HEK293 (cell line): ENCODE measurements at regions not wholly inside any gene's neighbourhood (a gene's known extent, or its start where the extent isn't known, plus 50 kb on each side); places are given as distances from the start of the nearest gene placed in this dataset.

ENCODE experiments used
- CTCF ChIA-PET: fragments of 350-600 bp; formaldehyde crosslinking; extraction: SDS; loops from one replicate; lab custom pipeline; 2021; ENCODE audit warnings: antibody characterized with exemption; lab: Yijun Ruan, JAX
- POLR2A ChIA-PET: fragments of 300-600 bp; formaldehyde crosslinking; extraction: SDS; loops from one replicate; lab custom pipeline; 2020; ENCODE audit warnings: antibody characterized with exemption, inconsistent platforms; lab: Yijun Ruan, JAX
- H3K27ac ChIP-seq: fragments of 200-500 bp; sonication (Bioruptor generic); 2 replicates; pipeline ENCODE4 v1.5.1; 2014; ENCODE audit warnings: low read depth, low read length, control low read depth, inconsistent platforms; ENCODE audit errors: extremely low read depth
- H3K36me3 ChIP-seq, 2 experiments: fragments of 200-500 bp in 1 of 2; sonication (Bioruptor generic) in 1 of 2; 1 replicate in 1 of 2; 2 replicates in 1 of 2; pipeline ENCODE4 v1.5.1; 2014 to 2017; ENCODE audit warnings: inconsistent platforms in 2 of 2, low read length in 2 of 2; ENCODE audit not compliant: control insufficient read depth in 2 of 2, insufficient read depth in 1 of 2
- H3K4me1 ChIP-seq: fragments of 200-500 bp; sonication (Bioruptor generic); 2 replicates; pipeline ENCODE4 v1.5.1; 2014; ENCODE audit warnings: mild to moderate bottlenecking, low read length, inconsistent platforms; ENCODE audit not compliant: control insufficient read depth, insufficient read depth
- H3K4me3 ChIP-seq: 2 replicates; pipeline ENCODE4 v1.5.1; 2011; ENCODE audit warnings: low read depth, mild to moderate bottlenecking, control low read depth, low read length, moderate library complexity
- H3K9me3 ChIP-seq: fragments of 200-500 bp; sonication (Bioruptor generic); 2 replicates; pipeline ENCODE4 v1.5.1; 2014; ENCODE audit warnings: low read depth, low read length, inconsistent platforms; ENCODE audit not compliant: control insufficient read depth, insufficient read depth
- BCL11A ChIP-seq: fragments of 450-650 bp; formaldehyde crosslinking; IDR thresholded peaks from 2 replicates; pipeline ENCODE4 v1.5.1; 2016; ENCODE audit warnings: low read depth, missing biosample characterization, missing genetic modification characterization
- GFI1B ChIP-seq: fragments of 450-650 bp; formaldehyde crosslinking; IDR thresholded peaks from 2 replicates; pipeline ENCODE4 v1.5.1; 2016; ENCODE audit warnings: missing biosample characterization, missing genetic modification characterization
- HOXD13 ChIP-seq: sonication (generic); formaldehyde crosslinking; IDR thresholded peaks from 2 replicates; pipeline ENCODE4 v1.8.0; 2022; ENCODE audit warnings: missing genetic modification reagents, borderline replicate concordance
- IKZF3 ChIP-seq: fragments of 450-650 bp; IDR thresholded peaks from 2 replicates; pipeline ENCODE4 v1.5.0; 2018; ENCODE audit warnings: missing biosample characterization, mild to moderate bottlenecking, missing genetic modification characterization, moderate library complexity
- KLF1 ChIP-seq: fragments of 450-650 bp; formaldehyde crosslinking; IDR thresholded peaks from 2 replicates; pipeline ENCODE4 v1.5.1; 2016; ENCODE audit warnings: missing biosample characterization, missing genetic modification characterization
- KLF9 ChIP-seq: fragments of 450-650 bp; formaldehyde crosslinking; IDR thresholded peaks from 2 replicates; pipeline ENCODE4 v1.5.1; 2016; ENCODE audit warnings: missing biosample characterization, missing genetic modification characterization, low read depth
- MYNN ChIP-seq: fragments of 450-650 bp; formaldehyde crosslinking; IDR thresholded peaks from 2 replicates; pipeline ENCODE4 v1.5.1; 2016; ENCODE audit warnings: missing biosample characterization, missing genetic modification characterization, borderline replicate concordance
- REPIN1 ChIP-seq: fragments of 450-650 bp; formaldehyde crosslinking; IDR thresholded peaks from 2 replicates; pipeline ENCODE4 v1.5.1; 2017; ENCODE audit warnings: missing biosample characterization, missing genetic modification characterization, low read depth
- WT1 ChIP-seq: fragments of 450-650 bp; formaldehyde crosslinking; IDR thresholded peaks from 2 replicates; pipeline ENCODE4 v1.5.1; 2016; ENCODE audit warnings: missing biosample characterization, missing genetic modification characterization
- ZBTB8A ChIP-seq: fragments of 450-650 bp; formaldehyde crosslinking; IDR thresholded peaks from 2 replicates; pipeline ENCODE4 v1.5.1; 2016; ENCODE audit warnings: missing biosample characterization, missing genetic modification characterization
- ZFP41 ChIP-seq: fragments of 450-650 bp; formaldehyde crosslinking; IDR thresholded peaks from 2 replicates; pipeline ENCODE4 v1.5.1; 2016; ENCODE audit warnings: missing biosample characterization, missing genetic modification characterization, borderline replicate concordance
- ZNF121 ChIP-seq: fragments of 450-650 bp; formaldehyde crosslinking; IDR thresholded peaks from 2 replicates; pipeline ENCODE4 v1.5.1; 2016; ENCODE audit warnings: missing biosample characterization, missing genetic modification characterization
- ZNF16 ChIP-seq: fragments of 450-650 bp; formaldehyde crosslinking; IDR thresholded peaks from 2 replicates; pipeline ENCODE4 v1.5.1; 2016; ENCODE audit warnings: low read depth, missing biosample characterization, missing genetic modification characterization
- ZNF19 ChIP-seq: fragments of 450-650 bp; formaldehyde crosslinking; IDR thresholded peaks from 2 replicates; pipeline ENCODE4; 2016; ENCODE audit warnings: missing biosample characterization, missing genetic modification characterization, low read depth
- ZNF211 ChIP-seq: fragments of 450-650 bp; formaldehyde crosslinking; IDR thresholded peaks from 2 replicates; pipeline ENCODE4 v1.5.1; 2016; ENCODE audit warnings: low read depth, missing biosample characterization, missing genetic modification characterization
- ZNF223 ChIP-seq: fragments of 450-650 bp; formaldehyde crosslinking; IDR thresholded peaks from 2 replicates; pipeline ENCODE4 v1.5.1; 2016; ENCODE audit warnings: missing biosample characterization, missing genetic modification characterization
- ZNF239 ChIP-seq: fragments of 450-650 bp; formaldehyde crosslinking; IDR thresholded peaks from 2 replicates; pipeline ENCODE4 v1.5.1; 2016; ENCODE audit warnings: missing biosample characterization, missing genetic modification characterization
- ZNF354C ChIP-seq: fragments of 450-650 bp; formaldehyde crosslinking; IDR thresholded peaks from 2 replicates; pipeline ENCODE4 v1.5.1; 2016; ENCODE audit warnings: missing biosample characterization, missing genetic modification characterization, low read depth, borderline replicate concordance
- ZNF404 ChIP-seq: fragments of 450-650 bp; formaldehyde crosslinking; IDR thresholded peaks from 2 replicates; pipeline ENCODE4 v1.5.1; 2017; ENCODE audit warnings: missing biosample characterization, missing genetic modification characterization
- ZNF521 ChIP-seq: fragments of 450-650 bp; formaldehyde crosslinking; IDR thresholded peaks from 2 replicates; pipeline ENCODE4 v1.5.1; 2017; ENCODE audit warnings: missing biosample characterization, mild to moderate bottlenecking, missing genetic modification characterization
- ZNF544 ChIP-seq: fragments of 450-650 bp; formaldehyde crosslinking; IDR thresholded peaks from 2 replicates; pipeline ENCODE4 v1.5.0; 2017; ENCODE audit warnings: missing biosample characterization, missing genetic modification characterization
- ZNF548 ChIP-seq: fragments of 450-650 bp; formaldehyde crosslinking; IDR thresholded peaks from 2 replicates; pipeline ENCODE4 v1.5.1; 2016; ENCODE audit warnings: missing biosample characterization, missing genetic modification characterization
- ZNF561 ChIP-seq: fragments of 450-650 bp; IDR thresholded peaks from 2 replicates; pipeline ENCODE4 v1.5.1; 2018; ENCODE audit warnings: missing biosample characterization, missing genetic modification characterization, borderline replicate concordance
- ZNF660 ChIP-seq: fragments of 450-650 bp; IDR thresholded peaks from 2 replicates; pipeline ENCODE4 v1.5.1; 2018; ENCODE audit warnings: missing biosample characterization, mild to moderate bottlenecking, missing genetic modification characterization
- ZNF664 ChIP-seq: fragments of 450-650 bp; formaldehyde crosslinking; IDR thresholded peaks from 2 replicates; pipeline ENCODE4 v1.5.1; 2016; ENCODE audit warnings: missing biosample characterization, missing genetic modification characterization
- ZNF677 ChIP-seq: fragments of 450-650 bp; IDR thresholded peaks from 2 replicates; pipeline ENCODE4 v1.5.0; 2018; ENCODE audit warnings: missing biosample characterization, mild to moderate bottlenecking, missing genetic modification characterization, moderate library complexity
- TF ChIP-seq, protein P1 (sequence below): sonication (generic); formaldehyde crosslinking; IDR thresholded peaks from 2 replicates; pipeline ENCODE4 v1.8.1; 2022; ENCODE audit warnings: mild to moderate bottlenecking, moderate library complexity, missing genetic modification reagents
- TF ChIP-seq, protein P2 (sequence below): fragments of 450-650 bp; formaldehyde crosslinking; IDR thresholded peaks from 2 replicates; pipeline ENCODE4 v1.5.1; 2016; ENCODE audit warnings: missing biosample characterization, missing genetic modification characterization
- TF ChIP-seq, protein P3 (sequence below): fragments of 450-650 bp; formaldehyde crosslinking; IDR thresholded peaks from 2 replicates; pipeline ENCODE4 v1.5.1; 2016; ENCODE audit warnings: missing biosample characterization, missing genetic modification characterization
- TF ChIP-seq, protein P4 (sequence below): fragments of 450-650 bp; formaldehyde crosslinking; IDR thresholded peaks from 2 replicates; pipeline ENCODE4 v1.5.1; 2016; ENCODE audit warnings: missing biosample characterization, missing genetic modification characterization
- TF ChIP-seq, protein P5 (sequence below): fragments of 450-650 bp; formaldehyde crosslinking; IDR thresholded peaks from 2 replicates; pipeline ENCODE4 v1.5.1; 2016; ENCODE audit warnings: missing biosample characterization, missing genetic modification characterization

DNA sequence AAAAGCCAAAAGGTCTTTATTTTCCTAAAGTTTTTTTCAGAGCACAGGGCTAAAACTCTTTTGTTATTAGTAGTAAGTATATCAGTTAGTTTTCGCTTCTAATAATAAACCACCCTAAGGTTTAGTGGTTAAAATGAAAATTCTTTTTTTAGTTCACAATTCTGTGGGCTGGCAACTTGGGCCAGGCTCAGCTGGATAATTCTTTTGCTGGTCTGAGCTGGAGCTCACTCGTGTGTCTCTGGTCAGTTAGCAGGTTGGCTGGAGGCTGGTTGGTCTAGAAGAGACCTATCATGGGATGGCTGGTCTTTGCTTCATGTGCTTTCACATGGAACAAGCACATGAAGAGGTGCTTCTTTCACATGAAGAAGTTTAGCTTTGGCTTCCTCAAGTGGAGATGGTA is 227.1 kb upstream of the LCORL start:
- CTCF ChIA-PET: no interaction called here
- H3K4me1 ChIP-seq: no peaks in the 10 kb centered on the region

DNA sequence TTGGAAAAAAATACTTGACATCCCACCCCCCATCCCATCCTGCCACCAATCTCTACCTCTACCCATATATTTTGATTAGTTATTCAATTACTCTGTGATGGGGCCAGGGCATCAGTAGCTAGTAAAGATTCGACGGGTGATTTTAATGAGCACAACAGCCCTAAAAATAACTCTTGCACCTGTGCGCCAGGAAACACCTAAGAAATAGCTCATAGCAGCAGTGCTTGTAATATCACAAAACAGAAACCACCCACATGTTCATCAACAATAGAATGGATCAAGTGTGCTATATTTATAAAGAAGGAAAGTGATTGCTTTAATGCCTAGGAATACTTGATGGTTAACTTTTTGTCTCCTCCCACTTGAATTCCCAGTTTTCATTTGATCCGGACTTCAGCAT is 225.6 kb upstream of the LCORL start:
- Histone ChIP-seq H3K4me3 (no peak overlapping the region), H3K27ac (no peak overlapping the region), H3K36me3 (no peaks in the 10 kb centered on the region), H3K9me3 (no peaks in the 10 kb centered on the region), H3K4me1 (no peaks in the 10 kb centered on the region)
- POLR2A ChIA-PET: no interaction called here
- CTCF ChIA-PET: no interaction called here
- TF ChIP-seq, protein P1, sequence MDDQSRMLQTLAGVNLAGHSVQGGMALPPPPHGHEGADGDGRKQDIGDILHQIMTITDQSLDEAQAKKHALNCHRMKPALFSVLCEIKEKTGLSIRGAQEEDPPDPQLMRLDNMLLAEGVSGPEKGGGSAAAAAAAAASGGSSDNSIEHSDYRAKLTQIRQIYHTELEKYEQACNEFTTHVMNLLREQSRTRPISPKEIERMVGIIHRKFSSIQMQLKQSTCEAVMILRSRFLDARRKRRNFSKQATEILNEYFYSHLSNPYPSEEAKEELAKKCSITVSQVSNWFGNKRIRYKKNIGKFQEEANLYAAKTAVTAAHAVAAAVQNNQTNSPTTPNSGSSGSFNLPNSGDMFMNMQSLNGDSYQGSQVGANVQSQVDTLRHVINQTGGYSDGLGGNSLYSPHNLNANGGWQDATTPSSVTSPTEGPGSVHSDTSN: no peak
- TF ChIP-seq IKZF3 (tag by site-specific recombination) (no peak), ZNF548 (tag by site-specific recombination) (no peak), ZBTB8A (tag by site-specific recombination) (no peak), ZNF404 (tag by site-specific recombination) (no peak), ZNF544 (tag by site-specific recombination) (no peak), ZNF664 (tag by site-specific recombination) (no peak), ZNF19 (tag by site-specific recombination) (no peak), HOXD13 (CRISPR knock-in tag) (no peak), KLF9 (tag by site-specific recombination) (no peak), ZNF239 (tag by site-specific recombination) (no peak), ZNF16 (tag by site-specific recombination) (no peak), ZNF561 (no peak), KLF1 (tag by site-specific recombination) (no peak), WT1 (tag by site-specific recombination) (no peak)
- TF ChIP-seq, protein P2, sequence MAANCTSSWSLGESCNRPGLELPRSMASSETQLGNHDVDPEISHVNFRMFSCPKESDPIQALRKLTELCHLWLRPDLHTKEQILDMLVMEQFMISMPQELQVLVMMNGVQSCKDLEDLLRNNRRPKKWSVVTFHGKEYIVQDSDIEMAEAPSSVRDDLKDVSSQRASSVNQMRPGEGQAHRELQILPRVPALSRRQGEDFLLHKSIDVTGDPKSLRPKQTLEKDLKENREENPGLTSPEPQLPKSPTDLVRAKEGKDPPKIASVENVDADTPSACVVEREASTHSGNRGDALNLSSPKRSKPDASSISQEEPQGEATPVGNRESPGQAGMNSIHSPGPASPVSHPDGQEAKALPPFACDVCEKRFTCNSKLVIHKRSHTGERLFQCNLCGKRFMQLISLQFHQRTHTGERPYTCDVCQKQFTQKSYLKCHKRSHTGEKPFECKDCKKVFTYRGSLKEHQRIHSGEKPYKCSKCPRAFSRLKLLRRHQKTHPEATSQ (tag by site-specific recombination): no peak

More for the DNA sequence above, 227.1 kb upstream of the LCORL start:
- TF ChIP-seq ZNF354C (tag by site-specific recombination) (no peak), ZNF211 (tag by site-specific recombination) (no peak), ZNF19 (tag by site-specific recombination) (no peak), ZNF660 (no peak), BCL11A (tag by site-specific recombination) (no peak), ZBTB8A (tag by site-specific recombination) (no peak), ZNF521 (tag by site-specific recombination) (no peak), ZFP41 (tag by site-specific recombination) (no peak), ZNF404 (tag by site-specific recombination) (no peak), MYNN (tag by site-specific recombination) (no peak), GFI1B (tag by site-specific recombination) (no peak), ZNF121 (tag by site-specific recombination) (no peak), ZNF677 (tag by site-specific recombination) (no peak), REPIN1 (tag by site-specific recombination) (no peak), ZNF223 (no peak)
- TF ChIP-seq, protein P1: no peak
- TF ChIP-seq, protein P3, sequence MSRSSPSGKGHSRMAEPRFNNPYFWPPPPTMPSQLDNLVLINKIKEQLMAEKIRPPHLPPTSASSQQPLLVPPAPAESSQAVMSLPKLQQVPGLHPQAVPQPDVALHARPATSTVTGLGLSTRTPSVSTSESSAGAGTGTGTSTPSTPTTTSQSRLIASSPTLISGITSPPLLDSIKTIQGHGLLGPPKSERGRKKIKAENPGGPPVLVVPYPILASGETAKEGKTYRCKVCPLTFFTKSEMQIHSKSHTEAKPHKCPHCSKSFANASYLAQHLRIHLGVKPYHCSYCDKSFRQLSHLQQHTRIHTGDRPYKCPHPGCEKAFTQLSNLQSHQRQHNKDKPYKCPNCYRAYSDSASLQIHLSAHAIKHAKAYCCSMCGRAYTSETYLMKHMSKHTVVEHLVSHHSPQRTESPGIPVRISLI (tag by site-specific recombination): no peak
- TF ChIP-seq, protein P4, sequence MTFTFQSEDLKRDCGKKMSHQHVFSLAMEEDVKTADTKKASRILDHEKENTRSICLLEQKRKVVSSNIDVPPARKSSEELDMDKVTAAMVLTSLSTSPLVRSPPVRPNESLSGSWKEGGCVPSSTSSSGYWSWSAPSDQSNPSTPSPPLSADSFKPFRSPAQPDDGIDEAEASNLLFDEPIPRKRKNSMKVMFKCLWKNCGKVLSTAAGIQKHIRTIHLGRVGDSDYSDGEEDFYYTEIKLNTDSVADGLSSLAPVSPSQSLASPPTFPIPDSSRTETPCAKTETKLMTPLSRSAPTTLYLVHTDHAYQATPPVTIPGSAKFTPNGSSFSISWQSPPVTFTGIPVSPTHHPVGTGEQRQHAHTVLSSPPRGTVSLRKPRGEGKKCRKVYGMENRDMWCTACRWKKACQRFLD (tag by site-specific recombination): no peak
- TF ChIP-seq, protein P5, sequence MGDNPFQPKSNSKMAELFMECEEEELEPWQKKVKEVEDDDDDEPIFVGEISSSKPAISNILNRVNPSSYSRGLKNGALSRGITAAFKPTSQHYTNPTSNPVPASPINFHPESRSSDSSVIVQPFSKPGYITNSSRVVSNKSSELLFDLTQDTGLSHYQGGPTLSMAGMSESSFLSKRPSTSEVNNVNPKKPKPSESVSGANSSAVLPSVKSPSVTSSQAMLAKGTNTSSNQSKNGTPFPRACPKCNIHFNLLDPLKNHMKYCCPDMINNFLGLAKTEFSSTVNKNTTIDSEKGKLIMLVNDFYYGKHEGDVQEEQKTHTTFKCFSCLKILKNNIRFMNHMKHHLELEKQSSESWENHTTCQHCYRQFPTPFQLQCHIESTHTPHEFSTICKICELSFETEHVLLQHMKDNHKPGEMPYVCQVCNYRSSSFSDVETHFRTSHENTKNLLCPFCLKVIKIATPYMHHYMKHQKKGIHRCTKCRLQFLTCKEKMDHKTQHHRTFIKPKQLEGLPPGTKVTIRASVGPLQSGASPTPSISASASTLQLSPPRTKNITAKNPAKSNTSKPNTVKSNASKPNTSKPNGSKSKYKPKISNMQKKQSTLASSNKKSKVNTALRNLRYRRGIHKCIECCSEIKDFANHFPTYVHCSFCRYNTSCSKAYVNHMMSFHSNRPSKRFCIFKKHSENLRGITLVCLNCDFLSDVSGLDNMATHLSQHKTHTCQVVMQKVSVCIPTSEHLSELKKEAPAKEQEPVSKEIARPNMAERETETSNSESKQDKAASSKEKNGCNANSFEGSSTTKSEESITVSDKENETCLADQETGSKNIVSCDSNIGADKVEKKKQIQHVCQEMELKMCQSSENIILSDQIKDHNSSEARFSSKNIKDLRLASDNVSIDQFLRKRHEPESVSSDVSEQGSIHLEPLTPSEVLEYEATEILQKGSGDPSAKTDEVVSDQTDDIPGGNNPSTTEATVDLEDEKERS (tag by site-specific recombination): no peak
- no peaks in the 10 kb centered on the region for H3K36me3 ChIP-seq
- POLR2A ChIA-PET: no interaction called here
- H3K4me3 ChIP-seq: no peak overlapping the region
- H3K27ac ChIP-seq: no peak overlapping the region
- no peaks in the 10 kb centered on the region for H3K9me3 ChIP-seq
